ENCODE measurements at regions not wholly inside any gene's neighbourhood (a gene's known extent, or its start where the extent isn't known, plus 50 kb on each side); places are given as distances from the start of the nearest gene placed in this dataset.

- Histone ChIP-seq H3K4me2 (ENCODE audit: low read depth, low read length) (no peak overlapping the region), H3K27me3 (replicated peaks; ENCODE audit: insufficient read depth, low read length) (no peaks in the 10 kb centered on the region), H3K4me1 (ENCODE audit: low read length) (no peaks in the 10 kb centered on the region; the same call in 1 of the 2 replicates), H3K36me3 (replicated peaks; ENCODE audit: insufficient read depth, low read length) (no peaks in the 10 kb centered on the region), H4K20me1 (ENCODE audit: insufficient read depth, low read length) (no peaks in the 10 kb centered on the region), H3K4me3 (ENCODE audit: low read length) (no peak overlapping the region), H3K27ac (ENCODE audit: low read length) (no peak overlapping the region), H3K9me2 (replicated peaks; ENCODE audit: insufficient read depth, low read length) (no peaks in the 10 kb centered on the region), H3K9me3 (replicated peaks; ENCODE audit: insufficient read depth, low read length) (no peaks in the 10 kb centered on the region), H3K79me2 (ENCODE audit: low read length) (no peaks in the 10 kb centered on the region), H3F3A (ENCODE audit: insufficient read depth, low read length) (no peaks in the 10 kb centered on the region), H2AFZ (ENCODE audit: low read length) (no peak overlapping the region), H3K9ac (ENCODE audit: low read length) (no peak overlapping the region)
- no peak for TF ChIP-seq EZH2 (optimal IDR thresholded peaks at IDR 0.05; ENCODE audit: low read depth, low read length)
- DNase-seq, result no peak
Measured at GRCh38 chr5:57348376-57349140, 134.1 kb downstream of the ACTBL2 start.

GRCh38 chr5:57346328-57346727 lies 136.3 kb downstream of the ACTBL2 start:
- Histone ChIP-seq H3K79me2 (ENCODE audit: low read length) (no peaks in the 10 kb centered on the region), H3K9me3 (replicated peaks; ENCODE audit: insufficient read depth, low read length) (no peaks in the 10 kb centered on the region), H3K27ac (ENCODE audit: low read length) (no peak overlapping the region), H3K9ac (ENCODE audit: low read length) (no peak overlapping the region), H3K36me3 (replicated peaks; ENCODE audit: insufficient read depth, low read length) (no peaks in the 10 kb centered on the region), H3K4me3 (ENCODE audit: low read length) (no peak overlapping the region), H2AFZ (ENCODE audit: low read length) (no peak overlapping the region), H3F3A (ENCODE audit: insufficient read depth, low read length) (no peaks in the 10 kb centered on the region), H3K27me3 (replicated peaks; ENCODE audit: insufficient read depth, low read length) (no peaks in the 10 kb centered on the region), H3K4me2 (ENCODE audit: low read depth, low read length) (no peak overlapping the region), H3K4me1 (ENCODE audit: low read length) (no peaks in the 10 kb centered on the region; the same call in 1 of the 2 replicates), H3K9me2 (replicated peaks; ENCODE audit: insufficient read depth, low read length) (no peaks in the 10 kb centered on the region), H4K20me1 (ENCODE audit: insufficient read depth, low read length) (no peaks in the 10 kb centered on the region)
- TF ChIP-seq CTCF (IDR thresholded peaks at IDR 0.05; ENCODE audit: low read length) (no peak), EZH2phosphoT487 (IDR thresholded peaks at IDR 0.05; ENCODE audit: low read length) (no peak), EZH2 (optimal IDR thresholded peaks at IDR 0.05; ENCODE audit: low read depth, low read length) (no peak)
- no peak for DNase-seq

GRCh38 chr5:57341380-57341979 lies 141.1 kb downstream of the ACTBL2 start:
- no peaks in the 10 kb centered on the region for H3K36me3 ChIP-seq (replicated peaks; ENCODE audit: insufficient read depth, low read length)
- H2AFZ ChIP-seq (ENCODE audit: low read length), result no peak overlapping the region
- H3K27me3 ChIP-seq (replicated peaks; ENCODE audit: insufficient read depth, low read length), result no peaks in the 10 kb centered on the region
- no peaks in the 10 kb centered on the region for H3K79me2 ChIP-seq (ENCODE audit: low read length)
- H3K4me1 ChIP-seq (ENCODE audit: low read length), result no peaks in the 10 kb centered on the region
- H3K4me3 ChIP-seq (ENCODE audit: low read length), result no peak overlapping the region
- no peaks in the 10 kb centered on the region for H3F3A ChIP-seq (ENCODE audit: insufficient read depth, low read length)
- no peak for DNase-seq
- H3K9me3 ChIP-seq (replicated peaks; ENCODE audit: insufficient read depth, low read length), result no peaks in the 10 kb centered on the region
- no peaks in the 10 kb centered on the region for H4K20me1 ChIP-seq (ENCODE audit: insufficient read depth, low read length)
- no peak overlapping the region for H3K9ac ChIP-seq (ENCODE audit: low read length)
- H3K4me2 ChIP-seq (ENCODE audit: low read depth, low read length), result no peak overlapping the region
- H3K9me2 ChIP-seq (replicated peaks; ENCODE audit: insufficient read depth, low read length), result no peaks in the 10 kb centered on the region
- TF ChIP-seq CTCF (IDR thresholded peaks at IDR 0.05; ENCODE audit: low read length) (no peak), EZH2phosphoT487 (IDR thresholded peaks at IDR 0.05; ENCODE audit: low read length) (no peak), EZH2 (optimal IDR thresholded peaks at IDR 0.05; ENCODE audit: low read depth, low read length) (no peak)
- H3K27ac ChIP-seq (ENCODE audit: low read length), result no peak overlapping the region

- DNase-seq, result no peak
- no peak overlapping the region for H3K4me3 ChIP-seq (ENCODE audit: low read length)
- no peak overlapping the region for H3K4me2 ChIP-seq (ENCODE audit: low read depth, low read length)
- no peaks in the 10 kb centered on the region for H3F3A ChIP-seq (ENCODE audit: insufficient read depth, low read length)
- H3K36me3 ChIP-seq (replicated peaks; ENCODE audit: insufficient read depth, low read length), result no peaks in the 10 kb centered on the region
- H3K4me1 ChIP-seq (ENCODE audit: low read length), result no peaks in the 10 kb centered on the region
- no peaks in the 10 kb centered on the region for H3K27me3 ChIP-seq (replicated peaks; ENCODE audit: insufficient read depth, low read length)
- no peak overlapping the region for H3K27ac ChIP-seq (ENCODE audit: low read length)
- H3K9me3 ChIP-seq (replicated peaks; ENCODE audit: insufficient read depth, low read length), result no peaks in the 10 kb centered on the region
- no peak overlapping the region for H3K9ac ChIP-seq (ENCODE audit: low read length)
- H2AFZ ChIP-seq (ENCODE audit: low read length), result no peak overlapping the region
- TF ChIP-seq EZH2phosphoT487 (IDR thresholded peaks at IDR 0.05; ENCODE audit: low read length) (no peak), EZH2 (optimal IDR thresholded peaks at IDR 0.05; ENCODE audit: low read depth, low read length) (no peak), CTCF (IDR thresholded peaks at IDR 0.05; ENCODE audit: low read length) (no peak)
- H4K20me1 ChIP-seq (ENCODE audit: insufficient read depth, low read length), result no peaks in the 10 kb centered on the region
- H3K79me2 ChIP-seq (ENCODE audit: low read length), result no peaks in the 10 kb centered on the region
- no peaks in the 10 kb centered on the region for H3K9me2 ChIP-seq (replicated peaks; ENCODE audit: insufficient read depth, low read length)
Measured at GRCh38 chr5:57340681-57341080, 141.9 kb downstream of the ACTBL2 start.

Data from MM.1S (cell line).